HCT116 (cell line): ENCODE measurements at regions not wholly inside any gene's neighbourhood (a gene's known extent, or its start where the extent isn't known, plus 50 kb on each side); places are given as distances from the start of the nearest gene placed in this dataset.

Source experiments
- CTCF ChIP-seq, 3 experiments: fragments of 200-600 bp in 1 of 3; sonication (generic) in 1 of 3; IDR thresholded peaks in 2 of 3; conservative IDR thresholded peaks in 1 of 3; 2 replicates each; pipeline ENCODE4 v1.5.1; 2012 to 2017; ENCODE audit warnings: low read depth in 2 of 3, low read length in 2 of 3, antibody characterized with exemption in 1 of 3, borderline replicate concordance in 1 of 3, control low read depth in 1 of 3, mild to moderate bottlenecking in 1 of 3, mixed read lengths in 1 of 3, mixed run types in 1 of 3, moderate library complexity in 1 of 3; ENCODE audit not compliant: insufficient read depth in 1 of 3
- EZH2 ChIP-seq: fragments of 200-600 bp; sonication (generic); IDR thresholded peaks from 2 replicates; pipeline ENCODE4 v1.6.1; 2017; ENCODE audit warnings: antibody characterized with exemption, mixed run types
- POLR2AphosphoS5 ChIP-seq: IDR thresholded peaks from 2 replicates; pipeline ENCODE4 v1.6.1; 2011; ENCODE audit warnings: mild to moderate bottlenecking, low read depth, low read length, moderate library complexity
- SP1 ChIP-seq: IDR thresholded peaks from 2 replicates; pipeline ENCODE4 v1.6.1; 2012; ENCODE audit warnings: low read depth
- SRF ChIP-seq: IDR thresholded peaks from 2 replicates; pipeline ENCODE4 v1.6.1; 2012; ENCODE audit warnings: low read depth
- ZNF274 ChIP-seq: fragments of 200-500 bp; sonication (Bioruptor generic); IDR thresholded peaks from 2 replicates; pipeline ENCODE4 v1.6.1; 2014; ENCODE audit warnings: mild to moderate bottlenecking, low read depth, low read length, inconsistent platforms
- TF ChIP-seq, protein P1 (sequence below): IDR thresholded peaks from 2 replicates; pipeline ENCODE4 v1.6.1; 2012; ENCODE audit warnings: low read depth

GRCh38 chr4:85094735-85095134 lies 128.2 kb upstream of the WDFY3 start:
- TF ChIP-seq ZNF274 (no peak), CTCF (IDR thresholded peaks at IDR 0.05 in 2 of 3, conservative IDR thresholded peaks at IDR 0.05 in 1 of 3; ENCODE audit: borderline replicate concordance in 1 of 3, insufficient read depth in 1 of 3, low read depth in 2 of 3, low read length in 2 of 3) (no peak), SP1 (no peak), SRF (no peak), EZH2 (no peak), POLR2AphosphoS5 (no peak)
- TF ChIP-seq, protein P1, sequence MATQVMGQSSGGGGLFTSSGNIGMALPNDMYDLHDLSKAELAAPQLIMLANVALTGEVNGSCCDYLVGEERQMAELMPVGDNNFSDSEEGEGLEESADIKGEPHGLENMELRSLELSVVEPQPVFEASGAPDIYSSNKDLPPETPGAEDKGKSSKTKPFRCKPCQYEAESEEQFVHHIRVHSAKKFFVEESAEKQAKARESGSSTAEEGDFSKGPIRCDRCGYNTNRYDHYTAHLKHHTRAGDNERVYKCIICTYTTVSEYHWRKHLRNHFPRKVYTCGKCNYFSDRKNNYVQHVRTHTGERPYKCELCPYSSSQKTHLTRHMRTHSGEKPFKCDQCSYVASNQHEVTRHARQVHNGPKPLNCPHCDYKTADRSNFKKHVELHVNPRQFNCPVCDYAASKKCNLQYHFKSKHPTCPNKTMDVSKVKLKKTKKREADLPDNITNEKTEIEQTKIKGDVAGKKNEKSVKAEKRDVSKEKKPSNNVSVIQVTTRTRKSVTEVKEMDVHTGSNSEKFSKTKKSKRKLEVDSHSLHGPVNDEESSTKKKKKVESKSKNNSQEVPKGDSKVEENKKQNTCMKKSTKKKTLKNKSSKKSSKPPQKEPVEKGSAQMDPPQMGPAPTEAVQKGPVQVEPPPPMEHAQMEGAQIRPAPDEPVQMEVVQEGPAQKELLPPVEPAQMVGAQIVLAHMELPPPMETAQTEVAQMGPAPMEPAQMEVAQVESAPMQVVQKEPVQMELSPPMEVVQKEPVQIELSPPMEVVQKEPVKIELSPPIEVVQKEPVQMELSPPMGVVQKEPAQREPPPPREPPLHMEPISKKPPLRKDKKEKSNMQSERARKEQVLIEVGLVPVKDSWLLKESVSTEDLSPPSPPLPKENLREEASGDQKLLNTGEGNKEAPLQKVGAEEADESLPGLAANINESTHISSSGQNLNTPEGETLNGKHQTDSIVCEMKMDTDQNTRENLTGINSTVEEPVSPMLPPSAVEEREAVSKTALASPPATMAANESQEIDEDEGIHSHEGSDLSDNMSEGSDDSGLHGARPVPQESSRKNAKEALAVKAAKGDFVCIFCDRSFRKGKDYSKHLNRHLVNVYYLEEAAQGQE: no peak
